GM10248 (cell line): ENCODE measurements at regions not wholly inside any gene's neighbourhood (a gene's known extent, or its start where the extent isn't known, plus 50 kb on each side); places are given as distances from the start of the nearest gene placed in this dataset.

Source experiments
- CTCF ChIA-PET: fragments of 300-600 bp; sonication (Branson Sonifier 250); formaldehyde crosslinking; extraction: SDS; loops from one replicate; lab custom pipeline; 2021; ENCODE audit warnings: antibody characterized with exemption; lab: Yijun Ruan, JAX
- POLR2A ChIA-PET: fragments of 350-650 bp; sonication (Branson Sonifier 250); formaldehyde crosslinking; extraction: SDS; loops from one replicate; lab custom pipeline; 2020; ENCODE audit warnings: antibody characterized with exemption; lab: Yijun Ruan, JAX
- DNase-seq: peaks from one replicate; pipeline ENCODE4 v3.0.0; 2012; ENCODE audit errors: extremely low spot score
- CTCF ChIP-seq: IDR thresholded peaks from 2 replicates; pipeline ENCODE4 v1.5.1; 2012; ENCODE audit warnings: mild to moderate bottlenecking, low read depth; ENCODE audit errors: extremely low read depth, missing control alignments, control extremely low read depth

DNA sequence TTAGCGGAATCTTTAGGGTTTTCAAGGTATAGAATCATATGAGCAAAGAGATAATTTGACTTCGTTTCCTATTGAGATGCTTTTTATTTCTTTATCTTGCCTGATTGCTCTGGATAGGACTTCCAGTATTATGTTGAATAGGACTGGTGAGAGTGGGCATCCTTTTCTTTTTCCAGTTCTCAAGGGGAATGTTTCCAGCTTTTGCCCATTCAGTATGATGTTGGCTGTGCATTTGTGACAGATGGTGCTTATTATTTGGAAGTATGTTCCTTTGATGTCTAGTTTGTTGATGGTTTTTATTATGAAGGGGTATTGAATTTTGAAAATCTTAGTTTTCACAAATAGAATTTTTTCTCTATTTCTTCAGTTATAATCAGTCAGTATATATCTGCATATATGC lies 656.6 kb upstream of the MAP3K7 start:
- ChIA-PET POLR2A (no interaction called here), CTCF (interaction anchor here (1.0 to 3.5 kb wide), 3 partner anchors 10 to 15 kb away, joined by 3 to 12 read pairs (median 3); no protein-coding TSS in a partner anchor)
- TF ChIP-seq CTCF: no peak
- DNase-seq: no peak

DNA sequence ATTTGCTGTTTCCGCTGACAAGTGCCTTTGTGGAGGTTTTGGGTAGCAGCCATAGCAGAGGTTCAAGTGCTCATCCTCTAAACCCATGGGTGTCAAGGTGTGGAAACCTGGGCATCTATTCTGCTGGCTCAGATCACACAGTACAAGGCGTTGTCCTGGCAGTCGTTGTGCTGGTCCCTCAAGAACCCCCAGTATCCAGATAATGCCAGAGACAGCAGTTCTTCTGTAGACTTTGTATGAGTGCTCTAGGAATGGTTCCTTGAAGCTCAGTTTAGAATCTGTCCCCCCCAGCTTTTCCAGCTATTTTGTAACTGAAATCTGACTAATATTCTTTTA lies 655.7 kb upstream of the MAP3K7 start:
- POLR2A ChIA-PET: no interaction called here
- TF ChIP-seq CTCF: no peak
- CTCF ChIA-PET: interaction anchor here (0.6 to 3.5 kb wide), 5 partner anchors 10 to 16 kb away, joined by 3 to 12 read pairs (median 4); no protein-coding TSS in a partner anchor
- no peak for DNase-seq

DNA sequence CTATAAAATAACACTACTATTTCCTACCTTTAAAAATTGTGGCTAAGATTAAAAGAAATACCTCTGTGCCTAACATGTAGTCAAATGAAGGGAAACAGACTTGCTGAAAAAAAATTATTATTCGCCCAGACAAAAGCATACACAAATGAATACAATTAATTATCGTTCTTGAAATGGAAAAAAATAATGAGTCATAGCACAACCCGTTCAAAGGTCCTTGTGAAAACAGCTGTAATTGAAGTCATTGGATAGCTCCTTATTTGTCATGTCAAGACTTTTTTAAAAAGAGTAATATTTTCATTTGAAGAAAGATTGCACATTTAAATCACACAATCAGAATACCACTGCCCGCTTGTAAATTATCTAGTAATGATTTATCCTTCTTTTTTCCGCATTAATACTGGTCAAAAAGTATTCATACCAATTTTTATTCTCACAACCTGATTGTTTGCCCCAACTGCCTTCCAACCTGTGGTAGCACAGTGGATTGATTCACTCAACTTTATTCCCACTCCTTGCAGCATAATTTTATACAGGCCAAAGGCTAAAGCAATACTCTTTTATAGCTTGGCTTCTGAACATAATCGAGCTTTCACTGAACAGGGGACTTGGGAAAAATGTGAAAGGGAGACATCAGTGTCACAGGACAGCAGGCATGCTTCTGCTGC lies 655.2 kb upstream of the MAP3K7 start:
- no peak for TF ChIP-seq CTCF
- DNase-seq: no peak
- CTCF ChIA-PET: interaction anchor here (0.6 to 3.5 kb wide), 5 partner anchors 9 to 51 kb away, joined by 3 to 12 read pairs (median 4); no protein-coding TSS in a partner anchor
- POLR2A ChIA-PET: no interaction called here

DNA sequence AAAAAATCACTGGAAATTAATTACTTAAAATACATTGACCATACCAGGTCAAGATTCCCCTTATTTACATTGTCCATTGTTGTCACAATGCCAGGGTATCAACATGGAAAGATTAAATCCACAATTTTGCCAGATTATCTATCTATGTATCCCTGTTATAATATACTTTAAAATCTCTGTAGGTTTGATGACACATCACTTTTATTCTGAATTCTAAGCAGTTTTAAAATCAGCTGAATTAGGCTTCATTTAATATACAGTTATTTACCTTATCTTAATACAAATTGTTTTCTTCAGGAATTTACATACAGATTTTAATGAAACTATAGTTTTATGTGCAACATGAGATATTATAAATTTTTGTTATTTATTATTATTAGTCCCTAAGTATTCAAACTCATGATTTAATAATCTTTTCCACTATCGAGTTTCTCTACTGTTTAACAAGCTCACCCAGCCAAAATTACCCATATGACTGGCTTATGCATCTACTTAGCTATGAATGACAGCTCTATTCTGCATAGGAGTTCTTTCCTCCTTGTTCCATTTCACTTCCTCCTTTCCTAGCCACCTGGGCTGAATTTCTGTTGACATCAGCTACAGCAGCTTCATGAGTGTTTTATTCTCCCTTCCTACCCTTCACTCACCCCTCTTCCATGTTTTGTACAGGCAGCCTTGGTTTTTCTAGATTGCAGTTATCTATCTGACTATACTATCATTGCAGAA lies 654.2 kb upstream of the MAP3K7 start:
- POLR2A ChIA-PET: no interaction called here
- peak; percentile 7 for DNase-seq
- CTCF ChIA-PET: interaction anchor here (1.3 to 3.5 kb wide), 3 partner anchors 8 to 17 kb away, joined by 4 to 12 read pairs (median 5); no protein-coding TSS in a partner anchor
- no peak for TF ChIP-seq CTCF

DNA sequence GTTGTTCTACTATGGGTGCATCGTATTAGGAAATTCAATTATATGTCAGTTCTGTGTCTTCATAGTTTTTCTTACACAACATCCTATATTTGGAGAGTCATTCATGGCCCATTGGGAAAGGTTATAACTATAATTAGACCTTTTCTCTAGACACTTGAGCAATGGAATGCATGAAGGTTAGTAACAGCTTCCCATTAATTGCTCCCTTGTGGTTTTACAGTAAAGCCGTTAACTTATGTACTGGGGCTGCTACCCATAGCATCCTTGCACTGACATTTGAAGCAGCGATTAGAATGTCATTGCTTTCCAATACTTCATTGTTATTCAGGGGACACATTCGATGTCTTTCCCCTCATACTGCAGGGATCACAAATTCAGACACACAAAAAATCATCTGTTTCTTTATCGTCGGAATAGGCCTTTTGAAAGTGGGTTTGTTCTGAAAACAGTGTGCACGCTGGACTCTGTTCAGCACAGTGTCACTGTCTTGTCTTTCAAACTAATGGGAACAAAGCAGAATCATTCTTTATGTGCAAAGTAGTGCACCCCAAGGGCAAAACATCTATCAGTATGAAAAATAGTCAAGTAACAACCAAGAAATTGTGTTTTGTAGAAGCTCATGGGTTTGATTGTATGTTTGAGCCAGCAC lies 634.3 kb upstream of the MAP3K7 start:
- POLR2A ChIA-PET: no interaction called here
- no peak for TF ChIP-seq CTCF
- CTCF ChIA-PET: no interaction called here
- no peak for DNase-seq

DNA sequence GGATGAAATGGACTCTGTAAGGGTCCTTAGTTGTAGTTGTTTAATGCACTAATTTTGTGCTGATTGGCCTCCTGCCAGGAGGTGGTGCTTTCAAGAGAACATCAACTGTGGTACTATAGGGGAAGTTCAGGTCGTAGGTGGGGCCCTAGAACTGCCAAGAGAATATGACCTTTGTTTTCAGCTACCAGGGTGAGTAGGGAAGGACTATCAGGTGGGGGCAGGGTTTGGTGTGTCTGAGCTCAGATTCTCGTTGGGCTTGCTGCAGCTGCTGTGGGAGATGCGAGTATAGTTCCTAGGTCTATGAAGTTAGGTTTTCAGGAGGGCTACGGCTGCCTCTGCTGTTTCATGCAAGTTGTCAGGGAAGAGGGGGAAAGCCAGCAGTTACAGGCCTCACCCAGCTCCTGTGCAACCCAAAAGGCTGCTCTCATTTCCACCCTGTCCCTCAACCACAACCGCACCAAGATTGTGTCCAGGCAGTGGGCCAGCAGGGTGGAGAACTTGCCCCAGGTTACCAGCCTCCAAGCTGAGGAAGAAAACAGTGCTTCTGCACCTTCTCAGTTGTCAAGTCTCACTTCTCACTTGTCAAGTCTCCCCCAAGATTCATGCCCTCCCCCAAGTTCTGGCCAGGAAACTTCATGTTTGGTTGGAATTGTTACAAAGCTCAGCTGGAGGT lies 626.5 kb upstream of the MAP3K7 start:
- no peak for TF ChIP-seq CTCF
- ChIA-PET POLR2A (no interaction called here), CTCF (interaction anchor here (1.3 kb wide), 1 partner anchor 84 kb away, joined by 3 read pairs; no protein-coding TSS in a partner anchor)
- DNase-seq: no peak
